ENCODE measurements at regions not wholly inside any gene's neighbourhood (a gene's known extent, or its start where the extent isn't known, plus 50 kb on each side); places are given as distances from the start of the nearest gene placed in this dataset.
A peak's percentile ranks its signal among the peaks of the same experiment; 100 is the strongest.

DNA sequence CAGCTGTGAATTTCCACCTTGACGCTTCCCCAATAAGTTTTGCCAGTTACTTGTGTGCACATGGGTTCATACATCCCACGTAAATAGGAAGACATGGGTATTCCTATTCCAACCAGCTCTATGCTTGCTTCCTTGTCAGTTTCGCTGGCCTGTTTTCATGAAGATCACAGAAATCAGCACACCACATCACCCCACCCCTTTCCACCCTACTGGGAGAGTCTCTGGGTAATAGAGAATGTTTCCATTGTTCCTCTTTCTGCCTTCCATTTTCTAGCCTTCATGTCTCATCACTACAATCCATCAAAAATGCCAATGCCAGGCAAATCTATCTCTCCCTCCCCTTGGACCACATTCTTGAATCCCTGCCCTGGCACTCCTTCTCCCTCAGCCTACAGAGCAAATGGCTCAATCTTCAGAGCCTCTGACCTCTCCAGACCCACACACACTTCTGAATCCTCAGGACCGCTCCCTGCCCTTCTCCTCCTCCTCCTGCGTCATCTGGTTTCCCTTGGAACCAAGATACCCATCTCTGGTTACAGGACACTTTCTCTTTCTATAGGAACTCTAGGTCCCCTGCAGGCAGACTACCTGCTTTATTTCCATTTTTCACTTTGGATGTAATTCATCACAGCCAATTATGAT lies 323.3 kb downstream of the DHX15 start:
- no peak overlapping the region for H2BK5ac ChIP-seq (ENCODE audit: low read depth, low read length)
- no peak overlapping the region for H3K4me3 ChIP-seq (ENCODE audit: extremely low read depth in 1 of 4, insufficient read depth in 2 of 4, low read depth in 3 of 4, low read length in 4 of 4)
- CTCF ChIA-PET (ENCODE audit: partially characterized antibody): interaction anchor here (0.7 to 1.4 kb wide), 3 partner anchors 27 to 88 kb away, joined by 3 read pairs; no protein-coding TSS in a partner anchor
- no peak overlapping the region for H2BK20ac ChIP-seq (ENCODE audit: low read length)
- DNase-seq (ENCODE audit: low read depth in 1 of 2, low spot score in 2 of 2) (no peak), FAIRE-seq (peak; percentile 13)
- no peak overlapping the region for H3K27ac ChIP-seq (ENCODE audit: low read depth, low read length)
- H4K20me1 ChIP-seq (replicated peaks in 1 of 2; ENCODE audit: control insufficient read depth in 1 of 2, insufficient read depth in 2 of 2, low read length in 2 of 2): no peaks in the 10 kb centered on the region
- peak overlapping the region; percentile 31 for H2BK120ac ChIP-seq (replicated peaks; ENCODE audit: low read depth, low read length)
- no peak overlapping the region for H3K9ac ChIP-seq (replicated peaks in 1 of 4; ENCODE audit: extremely low read depth in 1 of 4, low read depth in 3 of 4, low read length in 3 of 4)
- no peaks in the 10 kb centered on the region for H3K36me3 ChIP-seq (ENCODE audit: control insufficient read depth in 2 of 4, insufficient read depth in 4 of 4, low read length in 3 of 4)
- H3K56ac ChIP-seq (replicated peaks; ENCODE audit: insufficient read length, low read depth, low read length): no peak overlapping the region
- H3K79me1 ChIP-seq (ENCODE audit: low read depth, low read length): no peaks in the 10 kb centered on the region
- POLR2A ChIA-PET (ENCODE audit: partially characterized antibody): interaction anchor here (0.6 kb wide), 1 partner anchor 26 kb away, joined by 3 read pairs; no protein-coding TSS in a partner anchor
- no peaks in the 10 kb centered on the region for H3K79me2 ChIP-seq (ENCODE audit: control insufficient read depth in 1 of 2, insufficient read depth in 2 of 2, low read length in 2 of 2)
- peaks cover 0 to 19% (median 18%) of the 10 kb centered on the region in 4 experiments; a peak in 5 of 7 replicates for H3K4me1 ChIP-seq (replicated peaks in 1 of 4; ENCODE audit: control insufficient read depth in 3 of 4, insufficient read depth in 4 of 4, low read length in 3 of 4)
- TF ChIP-seq, protein P1, sequence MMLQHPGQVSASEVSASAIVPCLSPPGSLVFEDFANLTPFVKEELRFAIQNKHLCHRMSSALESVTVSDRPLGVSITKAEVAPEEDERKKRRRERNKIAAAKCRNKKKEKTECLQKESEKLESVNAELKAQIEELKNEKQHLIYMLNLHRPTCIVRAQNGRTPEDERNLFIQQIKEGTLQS (IDR thresholded peaks at IDR 0.05; ENCODE audit: insufficient read depth, low read depth, low read length): no peak
- TF ChIP-seq SRF (IDR thresholded peaks at IDR 0.05; ENCODE audit: low read depth, low read length): no peak
- no peak for TF ChIP-seq TAF1 (IDR thresholded peaks at IDR 0.05; ENCODE audit: low read depth, low read length)
- TF ChIP-seq SIX5 (IDR thresholded peaks at IDR 0.05; ENCODE audit: low read depth, low read length): no peak
- no peak for TF ChIP-seq SUZ12 (IDR thresholded peaks at IDR 0.05; ENCODE audit: low read length)
- no peak for TF ChIP-seq TCF12 (IDR thresholded peaks at IDR 0.05; ENCODE audit: low read depth, low read length)
- no peak for TF ChIP-seq RFX5 (IDR thresholded peaks at IDR 0.05; ENCODE audit: borderline replicate concordance, low read depth, low read length)
- TF ChIP-seq, protein P2, sequence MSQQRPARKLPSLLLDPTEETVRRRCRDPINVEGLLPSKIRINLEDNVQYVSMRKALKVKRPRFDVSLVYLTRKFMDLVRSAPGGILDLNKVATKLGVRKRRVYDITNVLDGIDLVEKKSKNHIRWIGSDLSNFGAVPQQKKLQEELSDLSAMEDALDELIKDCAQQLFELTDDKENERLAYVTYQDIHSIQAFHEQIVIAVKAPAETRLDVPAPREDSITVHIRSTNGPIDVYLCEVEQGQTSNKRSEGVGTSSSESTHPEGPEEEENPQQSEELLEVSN (IDR thresholded peaks at IDR 0.05): no peak
- TF ChIP-seq SP4 (IDR thresholded peaks at IDR 0.05; ENCODE audit: low read length): no peak
- 87% methylated on average over 5 of the region's 5 CpGs; no CpG with 5 or more reads in 1 of the 2 experiments for WGBS, 2 experiments (ENCODE audit: extremely low coverage in 1 of 2, insufficient coverage in 1 of 2, insufficient read length in 1 of 2, insufficient replicate concordance in 2 of 2, low coverage in 1 of 2, low lambda C conversion rate in 2 of 2, missing lambda C conversion rate in 1 of 2)
- H3K9me3 ChIP-seq (ENCODE audit: insufficient read depth in 2 of 2, low read depth in 1 of 2, low read length in 1 of 2): no peaks in the 10 kb centered on the region
- H4K5ac ChIP-seq (ENCODE audit: insufficient read length, low read depth, low read length): no peak overlapping the region
- H4K8ac ChIP-seq (ENCODE audit: extremely low read depth, insufficient read depth, low read length): no peak overlapping the region
- H2BK12ac ChIP-seq (ENCODE audit: low read depth, low read length): no peak overlapping the region; the same call in 1 of the 2 replicates
- 0 out of 2 replicates have a peak overlapping the region, but pooled peaks have one; percentile 34 for H3K18ac ChIP-seq (ENCODE audit: extremely low read depth, low read length)
- H3K4ac ChIP-seq (replicated peaks; ENCODE audit: insufficient read length, low read depth, low read length): no peak overlapping the region
- no peaks in the 10 kb centered on the region for H3K23me2 ChIP-seq (ENCODE audit: low read depth, low read length)
- no peak overlapping the region for H3K23ac ChIP-seq (ENCODE audit: insufficient read length)
- 0 out of 4 replicates have a peak overlapping the region, but pooled peaks of 1 of the 2 experiments have one; percentile 2 for H3K4me2 ChIP-seq (ENCODE audit: insufficient read depth in 1 of 2, low read depth in 2 of 2, low read length in 2 of 2)
- H4K91ac ChIP-seq (replicated peaks; ENCODE audit: insufficient read length, low read length): peak overlapping the region; percentile 58
- no peak overlapping the region for H2AK5ac ChIP-seq (ENCODE audit: low read depth, low read length)
- no peak overlapping the region for H3K14ac ChIP-seq (ENCODE audit: insufficient read length)
- no peak overlapping the region for H2BK15ac ChIP-seq (ENCODE audit: low read length)
- H3K27me3 ChIP-seq (replicated peaks in 1 of 4; ENCODE audit: control insufficient read depth in 3 of 4, extremely low read depth in 1 of 4, insufficient read depth in 3 of 4, low read length in 3 of 4): no peaks in the 10 kb centered on the region
- no peak overlapping the region for H2AFZ ChIP-seq (ENCODE audit: low read length)
